Right kidney (tissue), 1 donor: ENCODE measurements at regions not wholly inside any gene's neighbourhood (a gene's known extent, or its start where the extent isn't known, plus 50 kb on each side); places are given as distances from the start of the nearest gene placed in this dataset.

Experiments
- DNase-seq: peaks from one replicate; pipeline ENCODE4 v3.0.0-alpha.2; 2016

DNA sequence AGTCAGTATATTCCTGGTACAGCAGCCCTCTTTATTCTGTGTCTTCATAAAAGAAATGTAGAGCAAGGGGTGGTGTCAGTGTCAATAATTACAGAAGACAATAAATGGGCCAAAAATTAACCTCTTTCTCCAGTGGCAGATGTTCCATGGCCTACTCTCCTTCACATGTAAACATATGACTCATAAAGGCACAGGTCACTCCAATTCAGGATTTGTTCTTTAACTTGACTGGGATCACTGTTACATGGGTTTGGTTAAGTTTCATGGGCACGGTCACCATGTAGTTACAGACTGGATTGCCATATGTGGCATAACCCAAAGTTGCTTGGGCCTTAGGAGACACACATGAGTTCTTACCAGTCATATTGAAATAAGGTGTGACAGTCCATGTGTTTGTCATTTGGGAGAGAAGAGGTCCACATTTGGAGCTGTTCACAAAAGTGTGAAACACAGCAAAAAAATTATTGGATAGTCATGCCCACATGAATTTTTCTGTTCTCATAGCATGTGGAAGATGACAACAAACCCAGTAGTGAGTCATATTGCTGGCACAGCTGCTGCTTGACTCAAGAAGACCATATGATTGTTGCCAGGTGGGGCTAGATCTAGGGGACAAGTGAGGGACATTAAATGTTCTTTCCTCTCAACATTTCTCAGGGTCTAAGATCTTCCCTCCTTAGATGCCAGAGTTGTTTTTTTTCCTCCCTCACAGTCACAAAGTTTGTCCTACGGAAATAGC is 68.1 kb upstream of the HTR2A start:
- DNase-seq, result no peak

DNA sequence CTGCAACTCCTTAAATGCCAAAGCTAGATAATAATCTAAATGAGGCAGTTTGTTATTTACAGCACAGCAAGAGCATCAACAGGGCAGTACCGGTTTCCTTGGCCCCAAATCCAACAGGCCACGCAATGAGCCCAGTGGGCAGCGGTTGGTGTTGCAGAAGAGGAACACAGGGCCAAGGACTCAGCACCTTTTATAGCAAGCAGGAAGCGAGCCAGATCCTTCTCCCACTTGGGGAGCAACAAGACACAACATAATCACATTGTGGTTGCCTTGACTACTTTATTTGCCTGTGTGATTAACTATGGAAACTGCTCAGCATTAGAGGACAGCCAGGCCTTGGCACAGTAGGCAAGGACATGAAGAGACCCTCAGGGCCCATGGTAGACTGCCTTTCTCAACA is 67.1 kb upstream of the HTR2A start:
- no peak for DNase-seq

DNA sequence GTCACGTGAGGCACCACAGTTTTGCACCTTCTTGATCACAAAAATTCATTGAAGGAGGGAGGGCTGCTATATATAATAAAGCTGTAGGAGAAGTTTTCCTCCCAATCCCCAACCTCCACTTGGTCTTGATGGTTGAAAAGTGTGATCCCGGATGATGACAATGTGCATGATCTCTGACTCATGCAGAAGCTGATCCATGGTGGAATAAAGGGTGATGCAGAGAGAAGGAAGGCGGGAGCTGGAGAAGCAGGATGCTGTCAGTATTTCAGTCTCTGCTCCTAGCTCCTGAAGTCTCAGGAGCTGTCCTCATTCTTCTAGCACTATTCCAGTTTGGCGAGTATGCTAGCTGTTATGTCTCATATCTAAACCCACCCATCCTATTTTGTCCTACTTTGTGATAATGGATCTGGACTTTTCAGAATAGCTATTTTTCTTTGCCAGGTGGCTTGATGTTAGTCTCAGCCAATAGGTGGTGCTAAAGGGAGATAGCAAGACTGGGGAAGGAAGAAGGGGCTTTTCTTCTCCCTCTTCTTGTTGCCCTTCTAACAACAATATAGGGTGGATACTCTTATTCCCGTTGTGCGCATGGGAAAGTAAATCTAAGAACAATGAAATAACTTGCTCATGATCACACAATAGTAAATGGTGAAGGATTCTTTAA is 65.6 kb upstream of the HTR2A start:
- DNase-seq, result no peak

DNA sequence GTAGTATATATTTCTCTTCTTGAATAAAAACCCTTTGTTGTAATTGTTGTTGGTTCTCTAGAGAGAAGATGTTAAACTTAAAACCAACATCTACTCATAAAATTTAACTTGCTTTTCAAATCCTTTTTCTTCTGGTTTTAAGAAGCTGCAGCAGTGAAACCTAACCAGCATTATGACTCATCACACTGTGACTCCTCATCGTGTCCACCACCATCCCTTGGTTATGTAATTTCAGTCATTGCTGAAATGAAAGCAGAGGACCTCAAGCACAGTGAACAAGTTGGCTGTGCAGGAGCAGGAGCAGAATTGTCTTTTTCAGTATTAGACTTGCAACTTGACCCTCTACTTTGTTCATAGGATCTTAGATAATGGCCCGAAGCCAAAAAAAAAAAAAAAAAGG is 64.9 kb upstream of the HTR2A start:
- DNase-seq, result no peak

DNA sequence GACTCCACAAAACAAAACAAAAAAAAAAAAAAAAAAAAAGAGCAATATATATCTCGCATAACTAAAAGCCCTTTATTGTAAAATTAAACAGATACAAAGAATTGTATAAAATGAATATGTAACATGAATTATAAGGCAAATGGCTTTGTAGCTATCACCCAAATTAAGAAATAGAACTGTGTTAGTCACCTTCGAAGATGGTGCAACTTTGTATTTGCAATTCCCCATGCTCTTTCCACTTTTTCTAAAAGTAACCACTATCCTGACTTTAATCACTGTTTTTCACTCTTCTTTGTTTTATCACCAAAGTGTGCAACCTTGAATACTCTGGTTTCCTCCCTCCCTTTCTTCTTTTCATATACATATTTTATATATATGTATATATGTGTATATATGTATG is 57.1 kb upstream of the HTR2A start:
- DNase-seq, result no peak

DNA sequence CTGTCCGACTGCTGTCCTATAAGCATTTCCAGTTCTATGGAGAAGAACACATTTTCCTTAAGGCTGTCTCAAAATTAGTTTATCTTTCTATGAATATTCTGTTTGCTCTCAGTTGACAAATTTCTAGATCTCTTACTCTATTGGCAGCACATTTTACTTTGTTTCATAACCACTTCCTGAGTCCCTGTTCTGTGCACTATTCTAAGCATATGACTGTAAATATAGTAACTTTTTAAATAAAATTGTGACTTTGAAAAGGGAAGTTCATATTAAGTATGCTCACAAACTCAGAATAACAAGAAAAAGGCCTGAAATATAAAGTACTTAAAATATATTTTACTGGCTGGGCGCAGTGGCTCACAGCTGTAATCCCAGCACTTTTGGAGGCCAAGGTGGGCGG is 56.5 kb upstream of the HTR2A start:
- no peak for DNase-seq

DNA sequence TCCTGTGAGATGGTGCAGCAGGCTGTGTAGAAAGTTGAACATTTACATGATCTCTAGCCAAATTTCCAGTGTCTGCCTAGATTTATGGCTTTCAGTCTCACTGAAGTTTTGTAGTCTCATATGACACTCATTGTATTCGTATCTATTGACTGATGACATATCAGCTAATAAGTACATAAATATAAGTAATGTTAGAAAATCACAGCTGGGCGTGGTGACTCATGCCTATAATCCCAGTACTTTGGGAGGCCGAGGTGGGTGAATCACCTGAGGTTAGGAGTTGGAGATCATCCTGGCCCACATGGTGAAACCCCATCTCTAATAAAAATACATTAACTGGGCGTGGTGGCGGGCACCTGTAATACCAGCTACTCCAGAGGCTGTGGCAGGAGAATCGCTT is 54.7 kb upstream of the HTR2A start:
- DNase-seq, result no peak

DNA sequence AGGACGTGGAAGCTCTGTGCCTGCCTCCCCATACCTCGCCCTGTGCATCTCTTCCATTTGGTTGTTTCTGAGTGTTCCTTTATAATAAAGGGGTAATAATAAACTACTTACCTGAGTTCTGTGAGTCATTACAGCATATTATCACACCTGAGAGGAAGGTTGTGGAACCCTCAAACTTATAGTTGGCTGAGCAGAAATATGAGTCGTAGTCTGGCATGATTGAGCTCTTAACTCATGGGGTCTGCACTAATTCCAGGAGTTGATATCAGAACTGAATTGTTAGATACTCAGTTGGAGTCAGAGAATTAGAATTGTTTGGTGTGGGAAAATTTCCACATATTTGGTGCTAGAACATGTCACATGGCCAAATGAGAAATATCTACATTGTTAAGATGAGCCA is 52.4 kb upstream of the HTR2A start:
- no peak for DNase-seq

DNA sequence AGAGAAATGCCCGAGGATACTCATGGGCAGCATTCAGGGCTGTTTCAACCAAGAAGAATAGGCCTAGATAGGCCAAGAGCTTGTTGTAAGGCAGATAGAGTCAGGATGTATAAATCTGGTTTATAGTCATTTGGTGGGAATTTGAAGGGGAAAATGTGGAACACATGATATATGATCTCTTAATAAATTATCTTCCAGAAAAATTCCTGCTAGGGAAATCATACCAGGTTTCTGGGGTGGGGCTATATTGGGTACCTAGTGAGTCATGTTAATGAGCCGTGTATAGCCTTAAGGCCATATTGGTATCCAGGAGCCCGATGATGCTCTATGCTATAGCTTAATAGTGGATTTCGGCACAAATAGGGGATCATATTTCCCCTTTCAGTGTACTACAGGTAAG is 51.5 kb upstream of the HTR2A start:
- DNase-seq, result no peak

DNA sequence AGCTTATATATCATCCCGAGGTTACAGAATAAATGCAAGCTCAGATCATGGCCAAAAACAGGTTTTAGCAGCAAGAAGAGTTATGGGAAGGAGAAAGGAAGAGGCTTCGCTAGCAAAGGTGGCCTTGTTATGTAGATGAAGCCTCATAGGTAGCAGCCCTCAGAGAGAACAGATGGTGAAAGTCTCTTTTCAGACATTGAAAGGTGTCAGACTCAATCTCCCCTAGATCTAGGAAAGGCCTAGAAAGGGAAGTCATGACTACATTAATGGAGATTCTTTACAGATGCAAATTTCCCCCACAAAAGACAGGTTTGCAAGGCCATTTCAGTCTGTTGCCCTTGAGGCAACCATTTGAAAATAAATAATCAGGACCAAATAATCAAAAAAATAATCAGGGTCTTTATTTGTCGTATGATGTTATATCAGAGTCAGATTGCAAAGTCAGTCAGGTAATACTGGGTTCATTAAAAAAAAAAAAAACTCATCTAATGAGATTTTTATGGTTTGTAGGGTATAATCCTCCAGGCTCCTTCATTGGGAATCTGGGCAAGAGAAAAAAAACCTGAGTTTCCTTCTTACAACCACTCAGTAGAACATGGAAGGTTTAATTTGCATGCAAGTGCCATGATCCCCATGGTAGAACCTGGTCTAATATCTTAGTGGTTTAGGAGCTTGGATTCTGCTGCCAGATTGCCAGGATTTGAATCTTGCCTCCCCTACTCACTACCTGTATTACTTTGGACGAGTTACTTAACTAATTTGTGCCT is 50.8 kb upstream of the HTR2A start:
- no peak for DNase-seq
